ENCODE measurements at regions not wholly inside any gene's neighbourhood (a gene's known extent, or its start where the extent isn't known, plus 50 kb on each side); places are given as distances from the start of the nearest gene placed in this dataset.

GRCh38 chr10:26357203-26357602 lies 80.9 kb upstream of the APBB1IP start:
- peaks cover 1% of the 10 kb centered on the region for H3K27me3 Mint-ChIP-seq (ENCODE audit: insufficient read depth, low read depth, poor library complexity)

GRCh38 chr10:26358071-26358470 lies 80.1 kb upstream of the APBB1IP start:
- no peak for ATAC-seq
- Histone ChIP-seq H3F3A (replicated peaks; ENCODE audit: low read depth) (no peaks in the 10 kb centered on the region), H3K27me3 (ENCODE audit: insufficient read depth) (no peaks in the 10 kb centered on the region)

More at GRCh38 chr10:26357203-26357602, 80.9 kb upstream of the APBB1IP start:
- H3K36me3 Mint-ChIP-seq (ENCODE audit: low read depth), result no peaks in the 10 kb centered on the region
- no peak overlapping the region for H3K27ac Mint-ChIP-seq
- H3F3A ChIP-seq (replicated peaks; ENCODE audit: low read depth), result no peaks in the 10 kb centered on the region
- no peak overlapping the region for H3K27ac ChIP-seq (ENCODE audit: low read depth)
- H4K20me1 ChIP-seq (replicated peaks; ENCODE audit: insufficient read depth), result no peaks in the 10 kb centered on the region
- no peak for ATAC-seq
- no peaks in the 10 kb centered on the region for H3K9me3 Mint-ChIP-seq
- H3K4me3 ChIP-seq, result no peak overlapping the region
- TF ChIP-seq CREB1 (CRISPR knock-in tag; IDR thresholded peaks at IDR 0.05; ENCODE audit: low read depth), result no peak
- no peaks in the 10 kb centered on the region for H3K9me2 ChIP-seq (ENCODE audit: insufficient read depth)
- H2AFZ ChIP-seq, result no peak overlapping the region
- H3K27me3 ChIP-seq (ENCODE audit: insufficient read depth), result no peaks in the 10 kb centered on the region
- H3K4me1 Mint-ChIP-seq, result peaks cover 14% of the 10 kb centered on the region; the same call in 2 of the 3 replicates
- H3K4me3 Mint-ChIP-seq, result no peak overlapping the region
- no peak overlapping the region for H3K4me2 ChIP-seq
- no peaks in the 10 kb centered on the region for H3K79me2 ChIP-seq (replicated peaks; ENCODE audit: insufficient read depth)
- DNase-seq (ENCODE audit: low spot score), result no peak
- H3K36me3 ChIP-seq (ENCODE audit: insufficient read depth), result no peaks in the 10 kb centered on the region
- H3K4me1 ChIP-seq (ENCODE audit: insufficient read depth), result peaks cover 11% of the 10 kb centered on the region

More at GRCh38 chr10:26358071-26358470, 80.1 kb upstream of the APBB1IP start:
- H3K9me3 Mint-ChIP-seq, result no peaks in the 10 kb centered on the region
- no peak overlapping the region for H3K4me2 ChIP-seq
- TF ChIP-seq ZNF331 (CRISPR knock-in tag; IDR thresholded peaks at IDR 0.05; ENCODE audit: low read depth) (no peak), ZNF462 (CRISPR knock-in tag; IDR thresholded peaks at IDR 0.05) (no peak), CREB1 (CRISPR knock-in tag; IDR thresholded peaks at IDR 0.05; ENCODE audit: low read depth) (no peak), REST (IDR thresholded peaks at IDR 0.05; ENCODE audit: unreplicated experiment) (no peak), EZH2 (IDR thresholded peaks at IDR 0.05; ENCODE audit: low read depth, unreplicated experiment) (no peak), ZNF114 (CRISPR knock-in tag; IDR thresholded peaks at IDR 0.05) (no peak), POLR2AphosphoS5 (IDR thresholded peaks at IDR 0.05; ENCODE audit: low read depth) (no peak), NANOG (IDR thresholded peaks at IDR 0.05; ENCODE audit: borderline replicate concordance) (no peak)
- H4K20me1 ChIP-seq (replicated peaks; ENCODE audit: insufficient read depth), result no peaks in the 10 kb centered on the region
- H3K27ac ChIP-seq (ENCODE audit: low read depth), result no peak overlapping the region
- H3K79me2 ChIP-seq (replicated peaks; ENCODE audit: insufficient read depth), result no peaks in the 10 kb centered on the region
- peaks cover 1% of the 10 kb centered on the region for H3K27me3 Mint-ChIP-seq (ENCODE audit: insufficient read depth, low read depth, poor library complexity)
- DNase-seq (ENCODE audit: low spot score), result no peak
- H3K36me3 Mint-ChIP-seq (ENCODE audit: low read depth), result no peaks in the 10 kb centered on the region
- H3K27ac Mint-ChIP-seq, result no peak overlapping the region
- no peak overlapping the region for H2AFZ ChIP-seq
- H3K9me2 ChIP-seq (ENCODE audit: insufficient read depth), result no peaks in the 10 kb centered on the region
- H3K4me1 ChIP-seq (ENCODE audit: insufficient read depth), result peaks cover 10% of the 10 kb centered on the region
- H3K36me3 ChIP-seq (ENCODE audit: insufficient read depth), result no peaks in the 10 kb centered on the region
- no peak overlapping the region for H3K4me3 ChIP-seq
- no peak overlapping the region for H3K4me3 Mint-ChIP-seq
- H3K4me1 Mint-ChIP-seq, result peaks cover 10% of the 10 kb centered on the region; the same call in 2 of the 3 replicates

All from GM23338 (cell line).